D721Med (cell line): ENCODE measurements at regions not wholly inside any gene's neighbourhood (a gene's known extent, or its start where the extent isn't known, plus 50 kb on each side); places are given as distances from the start of the nearest gene placed in this dataset.

ENCODE experiments used
- DNase-seq: peaks from one replicate; pipeline ENCODE4 v3.0.0; 2011; ENCODE audit warnings: low spot score; ENCODE audit not compliant: insufficient read length
- FAIRE-seq: peaks from 2 replicates; lab custom pipeline; 2011; peaks lifted over from hg19 to GRCh38; lab: Jason Lieb, UNC
- CTCF ChIP-seq: IDR thresholded peaks from 2 replicates; pipeline ENCODE4 v1.5.1; 2012; ENCODE audit warnings: mild to moderate bottlenecking, control low read depth; ENCODE audit not compliant: insufficient read depth; ENCODE audit errors: missing control alignments

- no peak for FAIRE-seq
- no peak for TF ChIP-seq CTCF
- DNase-seq = no peak
These were observed 855.2 kb downstream of the MAT2B start for GRCh38 chr5:164360589-164360988.

- DNase-seq (no peak), FAIRE-seq (peak; percentile 38)
- TF ChIP-seq CTCF = no peak
These were observed 856.6 kb downstream of the MAT2B start for GRCh38 chr5:164361986-164362385.

GRCh38 chr5:164362835-164363234 lies 857.4 kb downstream of the MAT2B start:
- no peak for TF ChIP-seq CTCF
- DNase-seq (no peak), FAIRE-seq (no peak)

- TF ChIP-seq CTCF = no peak
- DNase-seq = no peak
- no peak for FAIRE-seq
These were observed 859.1 kb downstream of the MAT2B start for GRCh38 chr5:164364237-164365208.

- FAIRE-seq = no peak
- no peak for TF ChIP-seq CTCF
- DNase-seq = no peak
These were observed 865.4 kb downstream of the MAT2B start for GRCh38 chr5:164370841-164371240.

- peak; percentile 95 for FAIRE-seq
- TF ChIP-seq CTCF = no peak
These were observed 867.5 kb downstream of the MAT2B start for GRCh38 chr5:164372892-164373291.

GRCh38 chr5:164373876-164374275 lies 868.5 kb downstream of the MAT2B start:
- no peak for FAIRE-seq
- no peak for DNase-seq
- no peak for TF ChIP-seq CTCF

More at GRCh38 chr5:164372892-164373291, 867.5 kb downstream of the MAT2B start:
- DNase-seq = peak; percentile 13
